HPDE6-E6E7 (cell line): ENCODE measurements at regions not wholly inside any gene's neighbourhood (a gene's known extent, or its start where the extent isn't known, plus 50 kb on each side); places are given as distances from the start of the nearest gene placed in this dataset.
A peak's percentile ranks its signal among the peaks of the same experiment; 100 is the strongest.

ENCODE experiments used
- DNase-seq: peaks from one replicate; pipeline ENCODE4 v3.0.0; 2011; ENCODE audit warnings: missing footprints; ENCODE audit errors: extremely low spot score

DNA sequence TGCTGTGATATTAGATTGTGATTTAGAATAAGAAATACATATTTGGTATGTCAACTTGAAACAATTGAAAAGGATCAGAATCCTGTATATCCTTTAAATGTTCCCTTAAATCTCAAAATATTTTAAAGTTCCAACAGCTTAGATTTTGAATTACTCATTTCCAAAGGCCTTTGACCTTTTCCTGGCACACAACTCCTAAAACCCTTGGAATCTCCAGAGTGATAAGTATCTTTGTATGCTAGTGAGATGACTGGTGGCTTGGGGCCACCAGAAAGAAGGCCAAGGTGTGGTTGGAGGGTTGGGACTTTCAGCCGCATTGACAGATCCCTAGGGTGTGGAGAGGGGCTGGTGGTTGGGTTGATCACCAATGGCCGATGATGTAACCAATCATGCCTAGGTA lies 104.7 kb downstream of the YIPF5 start:
- DNase-seq: no peak

GRCh38 chr5:144072518-144072927 lies 97.9 kb downstream of the YIPF5 start:
- DNase-seq: no peak

DNA sequence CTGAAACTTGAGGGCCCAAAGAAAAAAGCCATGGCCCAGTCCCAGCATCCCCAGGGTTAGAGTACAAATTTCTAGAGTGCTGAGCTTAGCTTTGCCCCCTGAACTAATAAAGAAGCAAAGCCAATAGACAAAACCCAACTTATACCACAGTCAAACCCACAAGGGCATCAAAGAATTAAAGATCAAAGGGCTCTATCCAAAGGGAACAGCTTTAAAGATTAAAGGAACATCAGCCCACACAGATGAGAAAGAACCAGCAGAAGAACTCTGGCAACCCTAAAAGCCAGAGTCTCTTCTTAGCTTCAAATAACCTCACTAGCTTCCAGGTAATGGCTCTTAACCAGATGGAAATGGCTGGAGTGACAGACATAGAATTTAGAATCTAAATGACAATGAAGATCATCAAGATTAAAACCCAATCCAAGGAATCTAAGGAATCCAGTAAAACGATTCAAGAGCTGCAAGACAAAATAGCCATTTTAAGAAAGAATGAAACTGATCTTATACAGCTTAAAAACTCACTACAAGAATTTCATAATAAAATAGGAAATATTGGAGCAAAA lies 93.9 kb downstream of the YIPF5 start:
- DNase-seq: no peak

DNA sequence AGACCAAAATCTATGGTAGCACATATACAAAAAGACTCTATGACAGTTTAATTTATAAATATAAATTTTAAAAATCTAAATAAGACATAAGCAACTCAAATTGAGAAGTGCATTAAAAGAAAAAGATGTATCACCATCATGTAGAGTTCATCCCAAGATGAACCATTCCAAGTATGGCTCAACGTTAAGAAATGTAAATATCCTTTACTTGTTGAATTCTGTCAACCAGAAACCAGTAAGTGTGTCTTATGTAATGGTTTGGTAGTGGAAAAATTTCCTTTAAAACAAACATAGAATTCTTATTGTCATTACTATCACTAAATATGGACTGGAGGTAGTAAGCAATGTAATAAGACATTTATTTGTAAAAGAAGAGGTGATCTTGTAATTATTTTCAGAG lies 87.3 kb downstream of the YIPF5 start:
- DNase-seq: no peak

GRCh38 chr5:144084971-144085370 lies 85.5 kb downstream of the YIPF5 start:
- no peak for DNase-seq

- no peak for DNase-seq
These were observed 85.1 kb downstream of the YIPF5 start for GRCh38 chr5:144085381-144085780.

- no peak for DNase-seq
These were observed 84.2 kb downstream of the YIPF5 start for GRCh38 chr5:144086295-144086694.

DNA sequence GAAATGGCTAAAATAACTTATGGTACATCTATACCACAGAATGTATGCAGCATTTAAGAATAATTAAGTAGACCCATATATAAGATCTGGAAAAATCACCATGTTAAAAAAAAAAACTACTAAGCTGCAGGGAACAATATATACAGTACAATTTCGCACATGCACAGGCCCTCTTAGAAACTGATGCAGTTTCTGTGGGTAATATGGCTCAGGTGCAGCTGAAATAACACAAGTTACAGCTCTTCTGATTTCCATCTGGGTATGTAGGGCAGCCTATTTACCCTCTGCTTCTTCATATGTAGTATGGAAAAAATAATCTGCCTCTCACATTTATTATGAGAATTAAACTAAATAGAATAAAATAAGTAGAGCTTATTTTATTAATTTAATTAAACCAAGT lies 82.9 kb downstream of the YIPF5 start:
- DNase-seq: no peak

DNA sequence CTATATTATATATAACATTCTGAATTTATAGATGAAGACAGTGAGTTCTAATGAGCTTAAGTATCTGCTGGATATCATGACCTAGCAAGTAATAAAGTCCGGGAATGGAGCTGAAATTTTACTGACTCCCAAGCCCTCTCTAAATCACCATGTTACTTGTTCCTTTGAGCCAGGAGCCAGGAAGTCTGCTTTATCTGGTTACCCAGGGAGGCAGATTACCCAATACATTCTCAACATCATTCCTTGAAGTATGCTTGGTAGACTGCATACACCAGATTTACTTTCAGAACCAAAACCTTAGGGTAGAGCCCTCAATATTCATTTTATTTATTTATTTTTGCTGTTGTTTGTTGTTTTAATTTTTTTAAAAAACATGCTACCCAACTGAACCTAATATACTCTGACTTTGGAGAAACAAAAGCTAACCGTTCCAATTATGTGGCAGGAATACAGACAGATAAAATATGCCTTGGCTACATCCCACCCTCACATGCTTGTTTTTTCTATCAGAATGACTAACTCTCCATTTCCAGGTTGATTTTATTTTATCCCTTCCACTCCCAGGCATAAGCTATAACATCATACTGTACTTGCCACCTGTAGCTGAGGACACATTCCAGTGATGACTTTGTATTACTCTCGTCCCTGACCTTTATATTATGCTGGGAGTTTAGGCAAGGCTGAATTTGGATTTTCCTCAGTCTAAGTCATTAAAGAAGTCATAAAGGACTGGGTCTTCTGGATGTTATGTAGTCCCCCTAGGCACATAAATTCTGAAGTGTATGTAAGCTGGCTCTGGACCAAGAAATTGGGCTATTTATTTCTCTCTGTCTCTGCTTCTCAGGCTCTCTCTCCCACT lies 82.0 kb downstream of the YIPF5 start:
- DNase-seq: no peak

DNA sequence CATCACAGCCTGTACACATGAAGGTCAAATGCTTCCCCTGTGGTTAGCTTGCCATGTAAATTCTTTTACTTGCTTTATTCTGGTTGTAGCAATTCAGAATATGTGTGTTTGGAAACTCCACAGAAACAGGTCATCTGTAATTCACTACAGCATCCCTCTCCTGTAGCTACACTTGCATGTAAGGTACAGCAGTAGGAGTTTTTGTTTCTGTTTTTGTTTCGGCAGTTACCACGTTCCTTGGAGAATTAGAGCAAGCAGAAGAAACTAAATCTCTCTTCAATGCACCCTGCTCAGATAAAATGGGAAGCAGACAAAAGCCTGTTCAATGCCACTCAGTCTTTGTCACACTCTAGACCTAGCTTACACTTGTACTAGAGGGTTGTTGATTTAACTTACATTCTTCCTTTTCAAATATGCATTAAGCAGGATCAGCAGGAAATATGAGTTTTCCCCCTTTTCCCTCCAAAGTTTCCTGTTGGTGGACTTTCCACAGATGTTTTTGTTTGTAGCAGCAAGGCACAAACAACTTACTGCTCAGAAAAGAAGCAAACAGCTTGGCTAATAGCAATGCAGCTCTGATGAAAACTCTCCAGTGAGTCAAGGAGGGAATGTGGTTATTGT lies 80.9 kb downstream of the YIPF5 start:
- no peak for DNase-seq

- DNase-seq: peak; percentile 17
These were observed 78.0 kb downstream of the YIPF5 start for GRCh38 chr5:144092508-144092907.

GRCh38 chr5:144093400-144093799 lies 77.1 kb downstream of the YIPF5 start:
- no peak for DNase-seq

GRCh38 chr5:144093868-144094267 lies 76.6 kb downstream of the YIPF5 start:
- no peak for DNase-seq

DNA sequence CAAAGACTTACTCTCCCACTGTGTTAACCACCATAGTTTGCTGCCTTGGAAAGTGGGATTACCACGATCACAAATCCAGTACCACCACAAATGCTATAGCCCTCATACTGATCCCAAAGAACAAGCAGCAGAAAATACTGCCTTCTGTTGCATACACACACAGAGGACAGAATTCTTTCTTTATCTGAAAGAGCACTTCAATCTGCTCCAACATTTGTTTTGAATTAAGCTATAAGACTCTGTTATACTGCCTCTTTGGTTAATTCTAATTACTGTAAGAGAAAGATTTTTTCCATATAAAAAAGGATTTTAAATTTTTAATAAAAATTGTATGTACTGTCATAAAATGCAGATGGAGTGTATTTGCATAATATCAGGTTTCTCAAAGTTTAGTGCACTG lies 69.8 kb downstream of the YIPF5 start:
- no peak for DNase-seq

DNA sequence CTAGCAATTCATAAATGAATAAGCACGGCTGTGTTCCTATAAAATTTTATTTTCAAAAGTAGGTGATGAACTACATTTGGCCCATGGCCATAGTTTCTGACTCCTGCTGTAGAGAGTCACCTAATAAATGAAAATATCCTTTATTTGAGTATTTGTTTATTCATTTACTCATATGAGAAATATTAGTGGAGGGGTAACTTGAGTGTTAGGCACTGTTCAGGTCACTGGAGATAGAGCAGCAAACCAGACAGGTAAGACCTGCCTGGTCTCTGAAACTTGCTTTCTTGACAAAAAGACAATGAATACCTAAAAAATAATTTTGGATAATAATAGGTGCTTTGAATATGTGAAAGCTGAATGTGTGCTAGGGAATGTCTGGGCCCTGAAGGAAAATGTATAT lies 68.8 kb downstream of the YIPF5 start:
- DNase-seq: no peak

DNA sequence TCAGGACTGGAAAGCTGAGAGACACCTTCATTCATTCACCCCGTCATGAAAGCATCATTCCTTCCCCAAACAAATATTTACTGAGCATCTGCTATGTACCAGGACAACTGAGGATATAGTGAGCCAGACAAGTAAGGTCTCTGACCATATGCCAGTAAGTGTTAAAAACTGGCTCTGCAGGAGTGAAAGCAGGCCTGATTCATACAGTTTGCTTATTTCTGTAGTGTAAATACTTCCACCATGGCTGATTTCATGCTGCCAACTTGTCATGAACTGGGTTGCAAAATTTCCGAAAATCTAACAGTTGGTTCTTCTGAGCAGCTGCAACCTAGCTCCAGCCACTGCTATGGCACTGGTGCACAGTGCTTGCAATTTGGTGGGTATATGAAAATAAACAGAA lies 68.1 kb downstream of the YIPF5 start:
- no peak for DNase-seq

DNA sequence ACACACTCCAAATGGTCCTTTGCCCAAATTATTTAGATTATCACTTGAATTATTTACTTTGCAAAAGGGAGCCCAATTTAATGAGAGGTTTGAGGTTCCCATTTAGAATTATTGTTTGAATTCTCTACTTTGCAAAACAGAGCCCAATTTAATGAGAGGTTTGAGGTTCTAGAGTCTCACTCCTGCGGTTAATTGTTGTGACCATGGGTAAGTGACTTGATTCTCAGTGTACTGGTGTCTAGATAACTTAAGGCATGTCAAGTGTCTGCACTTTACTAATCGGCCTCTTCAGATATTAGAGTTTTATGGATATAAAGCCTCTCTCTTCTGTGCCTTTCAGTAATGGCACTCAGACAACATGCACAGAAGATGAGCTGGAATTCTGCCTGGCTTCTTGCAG lies 67.5 kb downstream of the YIPF5 start:
- DNase-seq: no peak

DNA sequence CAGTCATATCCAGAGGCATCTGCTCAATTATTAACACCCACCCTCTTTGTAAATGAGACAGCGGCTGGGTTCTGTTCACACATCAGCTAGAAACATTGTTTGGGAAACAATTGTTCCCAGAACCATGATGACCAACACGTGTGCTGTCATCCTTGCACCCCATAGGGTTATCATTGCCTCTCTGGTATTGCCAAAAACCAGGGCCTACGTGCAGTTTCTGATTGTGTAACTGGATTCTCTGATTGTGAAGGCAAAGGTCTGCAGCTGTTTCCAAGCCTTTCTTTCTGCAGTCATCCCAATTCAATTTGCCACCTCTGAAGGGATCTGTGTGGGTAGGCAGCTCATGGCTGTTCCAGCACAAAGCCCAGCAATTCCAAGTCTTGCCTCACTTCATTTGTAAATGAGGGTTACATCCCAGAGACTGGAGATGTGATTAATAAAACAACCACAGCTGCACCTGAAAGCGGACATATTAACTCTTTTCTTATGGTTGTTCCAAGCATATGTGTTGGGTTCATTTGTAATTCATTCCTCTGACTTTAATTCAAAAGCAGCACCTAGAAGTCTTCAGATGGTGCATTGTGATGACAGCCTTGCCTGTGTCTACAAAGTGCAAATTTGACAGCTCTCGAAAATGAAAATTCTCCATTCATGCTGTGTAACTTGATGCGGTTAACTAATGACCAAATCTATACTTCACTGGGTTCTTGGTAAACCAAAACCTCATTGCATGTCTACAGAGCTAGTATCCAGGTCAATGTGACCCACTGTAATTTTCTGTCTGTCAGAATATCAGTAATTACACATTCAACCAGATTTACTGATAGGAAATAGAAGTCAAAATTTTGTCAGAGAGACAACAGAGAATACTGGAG lies 66.6 kb downstream of the YIPF5 start:
- DNase-seq: no peak

- DNase-seq: no peak
These were observed 65.1 kb downstream of the YIPF5 start for GRCh38 chr5:144105371-144105770.

DNA sequence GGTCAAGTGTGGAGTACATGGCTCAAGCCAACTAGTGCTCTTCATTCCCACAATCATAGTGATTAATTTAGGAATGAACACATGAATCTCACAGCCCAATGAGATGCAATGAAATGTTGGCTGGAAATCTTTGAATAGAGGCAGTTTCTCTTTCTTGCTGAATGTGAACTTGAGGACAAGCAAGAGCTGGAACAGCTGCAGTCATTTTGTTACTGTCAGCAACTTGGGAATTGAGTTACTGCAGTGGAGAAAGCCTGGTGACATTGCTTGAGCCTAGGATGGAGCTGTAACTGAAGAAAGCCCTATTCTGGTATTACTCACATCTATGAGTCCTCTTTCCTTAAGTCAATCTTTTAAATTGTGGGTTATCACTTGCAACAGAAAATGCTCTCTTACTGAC lies 62.3 kb downstream of the YIPF5 start:
- no peak for DNase-seq
